GM12878 (cell line): ENCODE measurements at regions not wholly inside any gene's neighbourhood (a gene's known extent, or its start where the extent isn't known, plus 50 kb on each side); places are given as distances from the start of the nearest gene placed in this dataset.

Experiments
- CHD4 ChIP-seq: fragments of 200-600 bp; sonication (generic); IDR thresholded peaks from 2 replicates; pipeline ENCODE4 v1.6.1; 2016; ENCODE audit warnings: mild to moderate bottlenecking
- NFYB ChIP-seq: IDR thresholded peaks from 2 replicates; pipeline ENCODE4 v1.6.1; 2011; ENCODE audit warnings: low read depth, mild to moderate bottlenecking, low read length, improper control_type of control experiment, moderate library complexity; ENCODE audit not compliant: insufficient read depth

DNA sequence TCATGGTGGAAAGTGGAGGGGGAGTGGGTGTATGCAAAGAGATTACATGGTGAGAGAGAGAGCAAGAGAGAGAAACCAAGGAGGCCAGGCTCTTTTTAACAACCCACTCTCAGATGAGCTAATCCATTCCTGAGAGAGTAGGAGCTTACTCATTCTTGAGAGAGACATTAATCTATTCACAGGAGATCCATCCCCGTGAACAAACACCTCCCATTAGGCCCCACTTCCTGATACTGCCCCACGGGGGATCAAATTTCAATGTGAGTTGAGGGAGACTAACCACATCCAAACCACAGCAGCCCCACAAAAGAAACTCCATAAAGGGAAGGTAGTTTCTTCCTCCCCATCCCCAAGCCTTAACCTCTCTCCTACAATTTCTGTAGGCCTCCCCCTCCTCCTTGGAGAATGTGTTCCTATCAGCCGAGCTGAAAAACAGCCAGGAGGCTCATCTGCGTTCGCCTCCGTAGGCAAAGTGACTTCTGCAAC, 450.0 kb downstream of the NPIPA7 start:
- TF ChIP-seq NFYB (no peak), CHD4 (no peak)
